K562 (cell line): ENCODE measurements at regions not wholly inside any gene's neighbourhood (a gene's known extent, or its start where the extent isn't known, plus 50 kb on each side); places are given as distances from the start of the nearest gene placed in this dataset.

Source experiments
- ATAC-seq: fragments of 200-7000 bp; cut with Tn5 transposase; 3 replicates; pipeline ENCODE4 v1.9.1; 2020; ENCODE audit warnings: moderate library complexity
- BruUV-seq: library from RNA; stranded (reverse); fragments of 400-500 nt; replicated peaks from 2 replicates; lab custom pipeline; 2021; lab: Mats Ljungman, UMichigan
- CTCF ChIA-PET: fragments of 300-600 bp; formaldehyde crosslinking; extraction: SDS; loops from one replicate; lab custom pipeline; 2021; ENCODE audit warnings: low intra/inter-chr PET ratio; lab: Yijun Ruan, JAX
- POLR2A ChIA-PET: fragments of 300-600, 350-650 bp; sonication (Branson Sonifier 250); formaldehyde crosslinking; extraction: SDS; loops from one replicate; lab custom pipeline; 2021; ENCODE audit warnings: antibody characterized with exemption, inconsistent platforms; lab: Yijun Ruan, JAX
- DNase-seq, 4 experiments: peaks; one replicate each; pipeline versions ENCODE4 v3.0.0 to v3.0.0-alpha.2; 2011 to 2018; ENCODE audit warnings: low spot score in 3 of 4, mixed read lengths in 3 of 4; ENCODE audit errors: extremely low read depth in 1 of 4
- FAIRE-seq: peaks from 2 replicates; lab custom pipeline; 2011; peaks lifted over from hg19 to GRCh38; lab: Jason Lieb, UNC
- H2AFZ ChIP-seq: 2 replicates; pipeline ENCODE4 v1.6.0; 2011; ENCODE audit warnings: low read depth, low read length, control low read depth, inconsistent platforms
- H3K27ac ChIP-seq: fragments of 200-600 bp; 3 replicates; pipeline ENCODE4 v1.8.0; 2011; ENCODE audit warnings: low read depth, mild to moderate bottlenecking, control low read depth, inconsistent platforms, low read length, moderate library complexity, mixed read lengths; ENCODE audit errors: extremely low read depth
- H3K27me3 ChIP-seq, 2 experiments: fragments of 300-600 bp in 1 of 2; 2 replicates in 1 of 2; 3 replicates in 1 of 2; pipeline versions ENCODE4 v1.6.0 to v1.8.0; 2011; ENCODE audit warnings: inconsistent platforms in 2 of 2, low read length in 2 of 2, mild to moderate bottlenecking in 1 of 2, mixed read lengths in 1 of 2, moderate library complexity in 1 of 2; ENCODE audit not compliant: control insufficient read depth in 2 of 2, insufficient read depth in 2 of 2
- H3K36me3 ChIP-seq: fragments of 300-600 bp; 3 replicates; pipeline ENCODE4 v1.8.0; 2011; ENCODE audit warnings: mild to moderate bottlenecking, low read length, inconsistent platforms; ENCODE audit not compliant: control insufficient read depth, insufficient read depth
- H3K4me1 ChIP-seq, 2 experiments: fragments of 200-600 bp in 1 of 2; replicated peaks in 1 of 2; 2 replicates in 1 of 2; 3 replicates in 1 of 2; pipeline versions ENCODE4 v1.5.1 to v1.8.0; 2011; ENCODE audit warnings: inconsistent platforms in 2 of 2, low read length in 2 of 2, mild to moderate bottlenecking in 1 of 2, mixed read lengths in 1 of 2, moderate library complexity in 1 of 2; ENCODE audit not compliant: control insufficient read depth in 2 of 2, insufficient read depth in 2 of 2
- H3K4me2 ChIP-seq: 2 replicates; pipeline ENCODE4 v1.6.1; 2011; ENCODE audit warnings: low read length, control low read depth, inconsistent platforms, mixed read lengths; ENCODE audit not compliant: insufficient read depth
- H3K4me3 ChIP-seq: fragments of 200-600 bp; sonication (generic), shearing (Covaris generic); 2 replicates; pipeline ENCODE4 v1.5.1; 2016; ENCODE audit warnings: control low read depth, inconsistent platforms
- H3K79me2 ChIP-seq: fragments of 200-600 bp; 3 replicates; pipeline ENCODE4 v1.8.0; 2011; ENCODE audit warnings: low read length, inconsistent platforms; ENCODE audit not compliant: control insufficient read depth, insufficient read depth
- H3K9ac ChIP-seq, 2 experiments: 2 replicates each; pipeline versions ENCODE4 v1.6.0 to v1.6.1; 2011; ENCODE audit warnings: low read depth in 2 of 2, low read length in 2 of 2, control low read depth in 1 of 2, inconsistent platforms in 1 of 2, mild to moderate bottlenecking in 1 of 2, mixed read lengths in 1 of 2; ENCODE audit not compliant: insufficient read depth in 1 of 2
- H3K9me1 ChIP-seq: one replicate; pipeline ENCODE4 v1.6.0; 2011; ENCODE audit warnings: inconsistent platforms, mild to moderate bottlenecking, low read length, moderate library complexity; ENCODE audit not compliant: control insufficient read depth, insufficient read depth
- H3K9me3 ChIP-seq: replicated peaks from 2 replicates; pipeline ENCODE4 v1.5.1; 2011; ENCODE audit warnings: low read depth, low read length, inconsistent platforms; ENCODE audit not compliant: control insufficient read depth, insufficient read depth
- H4K20me1 ChIP-seq: replicated peaks from 2 replicates; pipeline ENCODE4 v1.6.1; 2011; ENCODE audit warnings: low read length, inconsistent platforms, mixed read lengths; ENCODE audit not compliant: control insufficient read depth, insufficient read depth
- BCOR ChIP-seq: fragments of 450-650 bp; IDR thresholded peaks from 2 replicates; pipeline ENCODE4 v1.6.1; 2016
- MEF2D ChIP-seq: conservative IDR thresholded peaks from 2 replicates; pipeline ENCODE4 v1.6.1; 2016; ENCODE audit warnings: low read depth, missing genetic modification characterization, missing compliant biosample characterization
- MITF ChIP-seq: IDR thresholded peaks from 2 replicates; pipeline ENCODE4 v1.6.1; 2014; ENCODE audit warnings: antibody characterized with exemption
- MLLT1 ChIP-seq, 2 experiments: fragments of 450-650 bp; IDR thresholded peaks; 2 replicates each; pipeline ENCODE4 v1.6.1; 2016
- NR4A1 ChIP-seq, 2 experiments: fragments of 250-450 bp in 1 of 2; fragments of 450-650 bp in 1 of 2; sonication (Bioruptor Pico) in 1 of 2; IDR thresholded peaks; 2 replicates each; pipeline versions ENCODE4 v1.4.0 to v1.6.1; 2016 to 2020; ENCODE audit warnings: mild to moderate bottlenecking in 2 of 2, missing compliant biosample characterization in 1 of 2, missing genetic modification characterization in 1 of 2, moderate library complexity in 1 of 2
- RNF2 ChIP-seq: sonication (generic); IDR thresholded peaks from 2 replicates; pipeline ENCODE4 v1.6.1; 2016
- SMAD3 ChIP-seq: fragments of 450-650 bp; formaldehyde crosslinking; conservative IDR thresholded peaks from 2 replicates; pipeline ENCODE4 v1.4.0; 2020; ENCODE audit warnings: mild to moderate bottlenecking
- TCF7L2 ChIP-seq: fragments of 150-350 bp; IDR thresholded peaks from 2 replicates; pipeline ENCODE4 v1.6.1; 2016; ENCODE audit warnings: low read depth, mild to moderate bottlenecking, low read length, moderate library complexity
- ZNF23 ChIP-seq: fragments of 250-450 bp; sonication (Bioruptor Pico); IDR thresholded peaks from 2 replicates; pipeline ENCODE4 v1.4.0; 2020; ENCODE audit warnings: mild to moderate bottlenecking
- ZNF511 ChIP-seq: sonication (generic); formaldehyde crosslinking; IDR thresholded peaks from 2 replicates; pipeline ENCODE4 v1.8.0; 2022; ENCODE audit warnings: mild to moderate bottlenecking, missing genetic modification reagents
- ZZZ3 ChIP-seq: fragments of 450-650 bp; IDR thresholded peaks from 2 replicates; pipeline ENCODE4 v1.6.1; 2016; ENCODE audit warnings: antibody characterized with exemption, mild to moderate bottlenecking, moderate library complexity
- WGBS: fragments of 100-300 bp; shearing (Covaris generic); methylation state at CpG from one replicate; pipeline ENCODE4 v1.1.6; 2016; ENCODE audit warnings: low coverage, mixed read lengths; ENCODE audit not compliant: insufficient coverage; ENCODE audit errors: missing lambda C conversion rate; 5-methylcytosine and 5-hydroxymethylcytosine counted together
- in situ Hi-C: fragments of 300-500 bp; cut with MboI; formaldehyde crosslinking; loops from 4 replicates; pipeline ENCODE4 v1.15.0; 2018; ENCODE audit warnings: inconsistent platforms, mixed read lengths
- intact Hi-C: fragments of 100-400 bp; cut with micrococcal nuclease; formaldehyde crosslinking; loops from 2 replicates; pipeline ENCODE4 v1.14.2; 2022

GRCh38 chr1:66475940-66476339 is 58.0 kb upstream of the SGIP1 start:
- CTCF ChIA-PET: no interaction called here
- WGBS: 0% methylated on average over 2 of the region's 2 CpGs
- no peak for TF ChIP-seq MEF2D (tag)
- TF ChIP-seq NR4A1 (CRISPR knock-in tag; IDR thresholded peaks at IDR 0.05): no peak
- TF ChIP-seq NR4A1 (tag; IDR thresholded peaks at IDR 0.05): no peak
- TF ChIP-seq MLLT1 (IDR thresholded peaks at IDR 0.05): no peak
- Histone ChIP-seq H3K79me2 (no peaks in the 10 kb centered on the region), H3K4me2 (no peak overlapping the region), H3K9me3 (no peaks in the 10 kb centered on the region), H3K9ac (no peak overlapping the region), H3K27me3 (peaks cover 0 to 5% of the 10 kb centered on the region in 2 experiments; a peak in 3 of 5 replicates), H3K36me3 (no peaks in the 10 kb centered on the region), H3K4me1 (no peaks in the 10 kb centered on the region), H4K20me1 (no peaks in the 10 kb centered on the region), H3K27ac (no peak overlapping the region), H3K4me3 (no peak overlapping the region), H2AFZ (no peak overlapping the region), H3K9me1 (no peaks in the 10 kb centered on the region)
- intact Hi-C loops: no loop called here
- ATAC-seq (no peak), DNase-seq (no peak), FAIRE-seq (no peak)
- POLR2A ChIA-PET: no interaction called here
- in situ Hi-C loops: no loop called here
- no TSS peak for BruUV-seq

- no peaks in the 10 kb centered on the region for H3K9me3 ChIP-seq
- in situ Hi-C loops: no loop called here
- H3K27ac ChIP-seq: no peak overlapping the region
- ChIA-PET POLR2A (no interaction called here), CTCF (no interaction called here)
- no peaks in the 10 kb centered on the region for H4K20me1 ChIP-seq
- H3K4me2 ChIP-seq: no peak overlapping the region
- 7% methylated on average over 1 of the region's 1 CpG for WGBS
- intact Hi-C loops: no loop called here
- H3K79me2 ChIP-seq: no peaks in the 10 kb centered on the region
- H3K4me1 ChIP-seq: no peaks in the 10 kb centered on the region
- TF ChIP-seq MITF (no peak), RNF2 (no peak), ZNF23 (CRISPR knock-in tag) (no peak), ZNF511 (CRISPR knock-in tag) (no peak), SMAD3 (CRISPR knock-in tag) (no peak), ZZZ3 (no peak), BCOR (no peak), TCF7L2 (no peak)
- no peak overlapping the region for H3K4me3 ChIP-seq
- DNase-seq (no peak), FAIRE-seq (no peak), ATAC-seq (no peak)
- BruUV-seq: no TSS peak
- H3K9ac ChIP-seq: no peak overlapping the region
- no peak overlapping the region for H2AFZ ChIP-seq
- H3K36me3 ChIP-seq: no peaks in the 10 kb centered on the region
- H3K9me1 ChIP-seq: no peaks in the 10 kb centered on the region
- peaks cover 0 to 5% of the 10 kb centered on the region in 2 experiments; a peak in 3 of 5 replicates for H3K27me3 ChIP-seq
Measured at GRCh38 chr1:66476774-66477173, 57.2 kb upstream of the SGIP1 start.
